GM12875 (cell line): ENCODE measurements at regions not wholly inside any gene's neighbourhood (a gene's known extent, or its start where the extent isn't known, plus 50 kb on each side); places are given as distances from the start of the nearest gene placed in this dataset.
"Not testable (repeated sequence)": the region's sequence is repeated elsewhere in the genome, so short reads cannot be mapped to it uniquely, and the experiment has no call there.

Source experiments
- H3K4me3 ChIP-seq: one replicate; pipeline ENCODE4 v1.5.1; 2011; ENCODE audit warnings: low read depth, low read length, control low read depth
- CTCF ChIP-seq: IDR thresholded peaks from 2 replicates; pipeline ENCODE4 v1.5.1; 2011; ENCODE audit warnings: low read depth, mild to moderate bottlenecking, control low read depth, inconsistent platforms, low read length, moderate library complexity, borderline replicate concordance; ENCODE audit not compliant: insufficient read depth

GRCh38 chr5:13585324-13585723 is 359.2 kb downstream of the DNAH5 start:
- TF ChIP-seq CTCF: no peak
- H3K4me3 ChIP-seq: no peak overlapping the region

GRCh38 chr5:13581914-13582313 is 362.6 kb downstream of the DNAH5 start:
- TF ChIP-seq CTCF: no peak
- H3K4me3 ChIP-seq: no peak overlapping the region

- no peak overlapping the region for H3K4me3 ChIP-seq
- TF ChIP-seq CTCF: no peak
Measured at GRCh38 chr5:13581132-13581531, 363.4 kb downstream of the DNAH5 start.

- TF ChIP-seq CTCF: no peak
Measured at GRCh38 chr5:13580058-13580457, 364.4 kb downstream of the DNAH5 start.

GRCh38 chr5:13579091-13579490 is 365.4 kb downstream of the DNAH5 start:
- H3K4me3 ChIP-seq: not testable (repeated sequence)

More at GRCh38 chr5:13580058-13580457, 364.4 kb downstream of the DNAH5 start:
- no peak overlapping the region for H3K4me3 ChIP-seq

GRCh38 chr5:13578311-13579039 is 366.0 kb downstream of the DNAH5 start:
- not testable (repeated sequence) for H3K4me3 ChIP-seq

- no peak overlapping the region for H3K4me3 ChIP-seq
- TF ChIP-seq CTCF: no peak
Measured at GRCh38 chr5:13574574-13574973, 369.9 kb downstream of the DNAH5 start.

- TF ChIP-seq CTCF: no peak
- no peak overlapping the region for H3K4me3 ChIP-seq
Measured at GRCh38 chr5:13572163-13572562, 372.3 kb downstream of the DNAH5 start.
